NCI-H2196 treated with DMSO at 0.1 percent for 48 hours (cell line): ENCODE measurements at regions not wholly inside any gene's neighbourhood (a gene's known extent, or its start where the extent isn't known, plus 50 kb on each side); places are given as distances from the start of the nearest gene placed in this dataset.
"Not testable (repeated sequence)": the region's sequence is repeated elsewhere in the genome, so short reads cannot be mapped to it uniquely, and the experiment has no call there.

Experiments used
- DNase-seq: peaks from one replicate; lab custom pipeline; 2025; ENCODE audit not compliant: unreplicated experiment; lab: John Stamatoyannopoulos, UW

GRCh38 chr2:16225545-16225944, 285.2 kb downstream of the MYCN start:
- no peak for DNase-seq

DNA sequence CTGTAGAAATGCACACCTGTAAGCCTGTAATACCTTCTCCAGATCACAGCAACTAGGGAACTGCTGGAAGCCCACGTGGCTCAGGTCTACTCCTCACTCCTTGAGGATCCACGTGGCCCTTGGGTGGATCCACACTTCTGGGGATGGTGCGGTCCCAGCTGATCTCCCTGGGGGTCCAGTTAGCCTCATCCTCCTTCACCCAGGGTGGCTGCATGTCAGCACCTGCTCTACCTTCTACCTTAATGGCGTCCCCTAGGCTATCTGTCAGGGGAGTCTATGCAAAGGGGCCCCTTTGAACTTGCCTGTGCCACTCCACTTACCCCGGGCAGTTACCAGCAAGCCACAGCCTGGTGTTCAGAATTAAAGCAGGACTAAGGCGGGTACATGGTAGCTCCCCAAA, 284.7 kb downstream of the MYCN start:
- DNase-seq, result no peak

- no peak for DNase-seq
Measured at GRCh38 chr2:16224298-16225045, 284.1 kb downstream of the MYCN start.

DNA sequence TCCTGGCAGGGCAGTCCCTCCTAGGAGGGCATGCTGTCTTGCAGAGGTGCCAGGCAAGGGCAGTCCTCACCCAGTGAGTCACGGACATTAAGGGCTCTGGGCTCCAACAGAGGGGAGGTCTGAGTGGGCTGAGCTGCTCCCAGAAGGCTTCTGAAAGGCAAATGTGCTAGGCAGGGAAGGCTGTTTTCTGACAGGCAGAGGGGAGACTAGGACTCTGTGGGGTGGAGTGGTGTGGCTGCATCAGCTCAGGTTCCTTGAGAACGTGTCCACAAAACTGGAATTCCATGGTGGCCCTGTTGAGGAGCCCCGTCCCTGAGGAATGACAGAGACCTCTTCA, 283.5 kb downstream of the MYCN start:
- no peak for DNase-seq

DNA sequence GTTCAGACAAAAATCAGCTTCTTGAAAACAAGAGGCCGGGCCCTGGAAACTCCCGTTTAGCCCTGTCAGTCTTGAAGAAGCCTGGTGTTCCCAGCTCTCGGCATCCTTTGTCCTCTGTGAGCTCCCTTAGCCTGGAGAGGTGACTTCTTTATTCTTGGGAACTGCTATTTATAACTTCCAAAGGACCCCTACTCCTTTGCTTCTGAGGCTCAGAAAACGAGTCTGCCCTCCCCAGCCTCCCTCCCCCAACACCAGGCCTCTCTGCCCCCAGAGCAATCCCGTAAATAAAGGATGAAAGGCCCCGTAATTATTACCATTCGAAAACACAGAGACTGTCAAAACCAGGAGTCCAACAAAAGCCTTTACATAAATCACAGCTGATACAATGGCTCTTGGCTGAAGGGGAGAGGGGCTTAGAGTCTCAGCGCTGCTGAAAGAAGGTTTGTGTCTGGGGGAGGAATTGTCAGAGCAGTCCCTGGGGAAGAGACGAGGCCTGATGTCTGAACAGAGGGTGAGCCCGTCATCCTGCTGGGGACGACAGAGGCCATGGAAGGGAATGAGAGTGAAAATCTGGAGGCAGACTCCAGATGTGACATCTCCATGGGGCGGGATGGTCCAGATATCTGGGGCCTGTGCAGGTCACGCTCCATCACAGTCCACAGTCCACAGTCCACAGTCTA, 283.0 kb downstream of the MYCN start:
- no peak for DNase-seq

DNA sequence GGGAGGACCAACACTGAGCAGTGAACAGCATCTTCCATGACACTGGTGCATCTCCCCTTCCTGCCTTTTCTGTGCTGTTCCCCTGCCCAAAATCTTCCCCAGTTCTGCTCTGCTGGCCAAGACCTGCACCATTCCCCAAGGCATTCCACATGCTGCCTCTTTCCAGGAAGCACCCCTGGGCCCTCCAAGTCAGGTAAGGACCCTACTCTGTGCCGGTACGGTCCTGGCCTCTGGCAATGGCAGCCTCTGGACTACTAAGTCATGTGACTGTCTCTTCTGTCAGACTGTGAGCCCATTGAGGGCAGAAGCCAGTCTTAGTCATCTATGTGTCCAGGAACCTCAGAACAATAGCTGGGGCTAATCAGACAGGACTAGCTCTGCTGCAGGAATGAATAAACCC, 282.0 kb downstream of the MYCN start:
- no peak for DNase-seq

DNA sequence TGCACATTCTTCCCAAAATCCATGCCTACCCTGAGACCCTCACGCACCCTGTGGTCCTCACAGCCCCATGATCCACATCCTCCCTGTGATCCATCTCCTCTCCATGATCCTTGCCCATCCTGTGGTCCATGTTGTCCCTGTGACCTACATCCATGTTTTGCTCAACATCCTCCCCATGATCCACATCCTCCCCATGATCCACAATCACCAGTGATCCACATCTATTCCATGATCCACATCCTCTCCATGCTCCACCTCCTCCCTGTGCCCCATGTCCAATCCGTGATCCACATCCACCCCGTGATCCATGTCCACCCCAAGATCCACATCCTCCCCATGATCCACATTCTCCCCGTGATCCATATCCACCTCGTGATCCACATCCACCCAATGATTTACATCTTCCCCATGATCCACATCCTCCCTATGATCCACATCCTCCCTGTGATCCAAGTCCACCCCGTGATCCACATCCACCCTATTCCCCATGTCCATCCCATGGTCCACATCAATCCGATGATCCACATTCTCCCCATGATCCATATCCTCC, 281.2 kb downstream of the MYCN start:
- DNase-seq, result no peak

DNA sequence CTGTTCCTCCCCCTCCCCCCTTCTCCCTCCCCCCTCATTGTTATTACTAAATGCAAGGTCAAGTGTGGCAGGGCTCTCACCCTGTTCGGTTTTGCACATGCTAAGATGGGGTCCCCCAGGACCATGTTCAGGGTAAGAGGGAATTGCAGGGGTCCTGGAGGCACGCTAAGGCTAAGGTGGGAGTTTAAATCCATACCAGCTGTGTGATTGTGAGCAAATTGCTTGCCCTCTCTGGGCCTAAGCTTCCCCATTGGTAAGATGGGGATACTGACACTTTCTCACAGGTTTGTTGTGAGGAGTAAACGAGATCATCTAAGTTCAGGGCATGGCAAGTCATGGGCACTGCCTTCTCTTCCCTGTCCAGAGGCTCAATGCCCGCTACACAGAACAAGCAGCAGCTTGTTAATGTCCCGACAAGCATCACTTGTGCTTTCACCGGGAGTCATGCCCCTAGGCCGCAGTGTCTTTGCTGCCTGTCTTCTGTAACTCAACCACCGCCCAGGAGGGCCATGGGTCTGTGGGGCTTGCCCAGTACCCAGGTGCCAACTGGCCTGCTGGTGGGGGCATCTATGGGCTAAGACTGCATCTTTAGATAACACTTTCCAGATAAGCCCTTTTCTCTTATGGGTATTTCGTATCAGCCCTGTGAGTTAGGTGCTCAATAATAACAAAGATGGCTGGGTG, 279.1 kb downstream of the MYCN start:
- no peak for DNase-seq

DNA sequence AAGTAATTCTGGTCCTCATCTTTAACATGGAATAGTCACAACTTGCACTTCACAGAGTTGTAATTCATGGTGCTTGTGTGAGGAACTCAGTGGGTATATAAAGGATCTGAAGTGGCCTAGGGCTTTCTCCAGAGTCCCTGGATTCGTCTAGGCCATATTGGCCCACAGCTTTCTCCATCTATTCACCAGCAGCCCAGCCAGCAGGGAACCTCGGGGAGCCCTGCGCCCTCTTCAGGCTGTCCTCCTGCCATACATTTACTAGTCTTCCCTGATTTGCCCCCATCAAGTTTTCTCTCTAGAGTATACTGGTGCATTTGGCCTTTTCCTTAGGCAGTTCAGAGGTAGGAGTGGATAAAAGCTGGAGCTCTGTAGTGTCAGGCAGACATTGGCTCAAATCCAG, 278.3 kb downstream of the MYCN start:
- no peak for DNase-seq

GRCh38 chr2:16218161-16218560, 277.8 kb downstream of the MYCN start:
- DNase-seq, result no peak

- DNase-seq, result not testable (repeated sequence)
Measured at GRCh38 chr2:16217741-16218140, 277.4 kb downstream of the MYCN start.

- no peak for DNase-seq
Measured at GRCh38 chr2:16217291-16217690, 276.9 kb downstream of the MYCN start.

DNA sequence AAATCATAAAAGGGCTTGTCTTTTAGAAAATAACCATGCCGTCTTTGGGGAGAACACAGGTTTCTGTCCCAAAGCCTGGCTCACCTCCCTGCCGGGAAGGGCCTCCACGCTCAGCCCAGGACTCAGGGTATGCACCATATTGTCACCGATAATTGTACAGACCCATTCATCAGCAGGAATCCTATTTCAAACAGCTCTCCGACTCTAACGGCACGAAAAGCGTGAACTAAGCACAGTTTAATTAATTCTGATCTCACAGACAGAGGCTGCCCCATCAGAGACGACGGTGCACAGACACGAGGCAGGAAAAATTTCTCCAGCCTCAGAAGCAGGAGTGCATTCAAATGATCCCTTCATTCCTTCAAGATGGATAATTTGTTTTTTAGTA, 276.2 kb downstream of the MYCN start:
- DNase-seq, result no peak

DNA sequence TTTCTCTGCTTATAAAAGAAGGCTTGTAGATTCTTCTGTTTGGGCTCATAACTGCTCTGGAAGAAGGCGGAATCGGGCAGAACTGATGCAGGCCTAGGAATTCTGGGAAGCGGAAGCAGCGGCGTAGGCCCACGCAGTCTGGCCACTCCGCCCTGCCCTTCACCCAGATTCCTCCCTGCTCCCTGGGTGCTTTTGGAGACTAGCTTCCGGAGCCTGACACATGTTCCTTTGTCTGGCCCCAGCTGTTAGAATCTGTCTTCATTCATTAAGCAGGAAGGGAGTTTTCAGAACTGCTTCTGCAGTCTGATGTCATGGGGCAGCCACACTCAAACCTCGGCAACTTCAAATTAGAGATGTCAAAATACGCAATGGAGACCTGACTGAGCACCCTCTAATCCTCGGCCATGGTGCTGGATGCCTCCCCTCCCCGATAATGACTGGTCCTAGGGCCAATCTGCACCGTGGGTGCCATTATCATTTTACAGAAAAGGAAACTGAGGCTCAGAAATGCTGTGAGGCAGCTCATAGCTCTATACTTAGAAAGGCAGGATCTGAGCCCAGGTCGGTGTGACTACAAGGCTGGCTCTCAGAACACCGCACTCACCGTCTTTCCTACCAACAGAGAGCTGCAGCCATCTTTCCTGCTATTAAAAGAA, 275.7 kb downstream of the MYCN start:
- DNase-seq, result no peak

- no peak for DNase-seq
Measured at GRCh38 chr2:16214861-16215260, 274.5 kb downstream of the MYCN start.

DNA sequence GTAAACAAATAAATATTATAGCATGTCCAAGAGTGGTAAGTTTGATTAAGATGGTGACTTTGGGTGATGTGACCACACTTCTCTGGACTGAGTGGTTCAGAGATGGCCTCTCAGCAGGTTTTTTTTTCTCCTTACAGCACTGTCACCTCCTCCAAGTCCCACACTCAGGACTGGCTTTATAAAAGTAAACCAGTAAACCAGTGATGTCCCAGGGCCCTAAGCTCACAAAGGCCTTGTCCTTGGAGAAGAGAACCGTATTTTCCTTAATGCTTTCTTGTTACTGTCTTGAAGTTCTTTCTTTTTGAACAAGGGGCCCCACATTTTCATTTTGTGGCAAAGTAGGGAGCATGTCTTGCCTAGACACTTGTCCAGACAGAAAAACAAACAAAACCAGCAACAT, 274.0 kb downstream of the MYCN start:
- DNase-seq, result no peak

DNA sequence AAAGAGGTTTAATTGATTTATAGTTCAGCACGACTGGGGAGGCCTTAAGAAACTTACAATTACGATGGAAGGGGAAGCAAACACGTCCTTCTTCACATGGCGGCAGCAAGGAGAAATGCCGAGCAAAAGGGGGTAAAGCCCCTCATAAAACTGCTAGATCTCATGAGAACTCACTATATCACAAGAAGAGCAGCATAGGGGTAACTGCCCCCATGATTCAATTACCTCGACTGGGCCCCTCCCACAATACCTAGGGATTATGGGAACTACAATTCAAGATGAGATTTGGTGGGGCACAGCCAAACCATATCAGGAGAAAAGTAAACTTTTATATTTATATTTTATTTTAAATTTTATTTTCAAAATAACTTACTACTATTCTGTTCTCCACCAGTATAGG, 272.0 kb downstream of the MYCN start:
- no peak for DNase-seq

- DNase-seq, result no peak
Measured at GRCh38 chr2:16211341-16211740, 271.0 kb downstream of the MYCN start.

DNA sequence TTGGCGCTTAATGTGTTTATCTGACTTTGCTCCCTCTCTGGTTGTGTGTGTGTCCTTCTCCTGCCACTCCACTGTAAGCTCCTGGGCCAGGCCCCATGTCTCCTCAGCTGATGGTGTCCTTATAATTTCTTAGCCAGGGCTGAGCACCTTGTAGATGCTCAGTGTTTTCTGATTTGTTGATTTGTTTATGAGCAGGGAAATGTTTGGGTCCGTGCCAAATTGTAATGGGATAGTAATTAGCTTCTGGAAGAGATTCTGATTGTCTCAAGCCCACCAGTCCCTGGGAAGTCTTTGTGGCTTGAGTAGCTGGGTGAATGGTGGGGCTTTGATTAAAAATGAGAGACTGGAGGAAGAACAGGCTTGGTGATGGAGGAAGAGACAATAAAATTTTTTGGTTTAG, 270.5 kb downstream of the MYCN start:
- DNase-seq, result no peak

- no peak for DNase-seq
Measured at GRCh38 chr2:16209799-16210198, 269.4 kb downstream of the MYCN start.

DNA sequence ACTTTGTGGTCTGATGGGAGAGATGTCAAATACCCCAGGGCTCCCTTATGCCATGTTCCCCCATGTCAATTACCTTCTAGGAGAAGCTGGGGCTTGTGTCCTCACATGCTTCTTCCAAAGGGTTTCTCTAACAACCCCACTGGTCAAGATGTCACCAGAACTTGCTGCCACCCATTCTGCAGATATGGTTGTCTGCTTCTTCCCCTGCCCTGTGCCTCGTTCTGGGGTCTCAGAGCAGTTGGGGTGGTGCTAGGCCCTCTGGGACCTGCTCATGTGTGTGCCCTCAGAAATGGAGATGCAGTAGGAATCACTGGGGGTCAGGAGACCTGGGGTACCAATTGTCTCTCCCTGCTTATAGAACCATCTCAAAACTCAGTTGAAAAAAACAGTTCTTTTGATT, 268.6 kb downstream of the MYCN start:
- DNase-seq, result no peak
